Endothelial cell of umbilical vein (primary cell): ENCODE measurements at regions not wholly inside any gene's neighbourhood (a gene's known extent, or its start where the extent isn't known, plus 50 kb on each side); places are given as distances from the start of the nearest gene placed in this dataset.

Experiments used
- BruUV-seq: library from RNA; stranded (reverse); fragments of 400-500 nt; replicated peaks from 2 replicates; lab custom pipeline; 2021; lab: Mats Ljungman, UMichigan
- CTCF ChIA-PET: fragments of 300-600, 350-600 bp; sonication (Branson Sonifier 250); formaldehyde crosslinking; loops from one replicate; lab custom pipeline; 2021; ENCODE audit warnings: antibody characterized with exemption, inconsistent platforms; lab: Charles Lee
- POLR2A ChIA-PET: fragments of 300-600, 350-600 bp; sonication (Branson Sonifier 250); formaldehyde crosslinking; loops from one replicate; lab custom pipeline; 2021; ENCODE audit warnings: antibody characterized with exemption, inconsistent platforms; lab: Charles Lee
- DNase-seq: peaks from one replicate; pipeline ENCODE4 v3.0.0-alpha.2; 2011; ENCODE audit warnings: low read depth, low spot score
- FAIRE-seq: peaks from 2 replicates; lab custom pipeline; 2011; peaks lifted over from hg19 to GRCh38; lab: Jason Lieb, UNC
- H2AFZ ChIP-seq: 2 replicates; pipeline ENCODE4 v1.6.0; 2012; ENCODE audit warnings: low read depth, low read length, control low read depth, inconsistent platforms
- H3K27ac ChIP-seq: 2 replicates; pipeline ENCODE4 v1.5.1; 2011; ENCODE audit warnings: low read depth, mild to moderate bottlenecking, control low read depth, low read length, moderate library complexity; ENCODE audit not compliant: insufficient read depth
- H3K27me3 ChIP-seq, 2 experiments: 2 replicates each; pipeline versions ENCODE4 v1.6.0 to v1.6.1; 2011; ENCODE audit warnings: low read length in 2 of 2, mixed read lengths in 1 of 2; ENCODE audit not compliant: control insufficient read depth in 2 of 2, insufficient read depth in 2 of 2
- H3K36me3 ChIP-seq, 2 experiments: 2 replicates in 1 of 2; 3 replicates in 1 of 2; pipeline ENCODE4 v1.5.1; 2011; ENCODE audit warnings: low read length in 2 of 2, mild to moderate bottlenecking in 1 of 2, moderate library complexity in 1 of 2; ENCODE audit not compliant: control insufficient read depth in 2 of 2, insufficient read depth in 2 of 2; ENCODE audit errors: extremely low read depth in 1 of 2
- H3K4me1 ChIP-seq: 3 replicates; pipeline ENCODE4 v1.5.1; 2011; ENCODE audit warnings: mild to moderate bottlenecking, low read length; ENCODE audit not compliant: control insufficient read depth, insufficient read depth; ENCODE audit errors: extremely low read depth
- H3K4me2 ChIP-seq: 2 replicates; pipeline ENCODE4 v1.6.1; 2011; ENCODE audit warnings: low read length, control low read depth, mixed read lengths; ENCODE audit not compliant: insufficient read depth
- H3K4me3 ChIP-seq, 3 experiments: fragments of 200-600 bp in 1 of 3; sonication (generic), shearing (Covaris generic) in 1 of 3; replicated peaks in 1 of 3; 2 replicates each; pipeline ENCODE4 v1.5.1; 2011 to 2016; ENCODE audit warnings: control low read depth in 3 of 3, low read length in 3 of 3, mild to moderate bottlenecking in 2 of 3, inconsistent platforms in 1 of 3, low read depth in 1 of 3, moderate library complexity in 1 of 3; ENCODE audit not compliant: insufficient read depth in 1 of 3
- H3K79me2 ChIP-seq: 2 replicates; pipeline ENCODE4 v1.6.0; 2012; ENCODE audit warnings: low read length, inconsistent platforms; ENCODE audit not compliant: control insufficient read depth, insufficient read depth
- H3K9ac ChIP-seq: replicated peaks from 2 replicates; pipeline ENCODE3; 2011; ENCODE audit warnings: low read length, control low read depth; ENCODE audit not compliant: insufficient read depth; ENCODE audit errors: extremely low read depth
- H3K9me1 ChIP-seq: replicated peaks from 3 replicates; pipeline ENCODE4 v1.6.0; 2011; ENCODE audit warnings: mild to moderate bottlenecking, low read length; ENCODE audit not compliant: control insufficient read depth, insufficient read depth; ENCODE audit errors: extremely low read depth
- H3K9me3 ChIP-seq: replicated peaks from 2 replicates; pipeline ENCODE4 v1.5.1; 2012; ENCODE audit warnings: low read length, inconsistent platforms; ENCODE audit not compliant: control insufficient read depth, insufficient read depth
- H4K20me1 ChIP-seq: replicated peaks from 2 replicates; pipeline ENCODE3; 2011; ENCODE audit warnings: mild to moderate bottlenecking, low read length; ENCODE audit not compliant: control insufficient read depth, insufficient read depth; ENCODE audit errors: extremely low read depth
- CTCF ChIP-seq, 2 donors: IDR thresholded peaks; 1 replicate in 1 of 2; 2 replicates in 1 of 2; pipeline ENCODE4 v1.5.1; 2011; ENCODE audit warnings: low read length in 2 of 2, mild to moderate bottlenecking in 2 of 2, moderate library complexity in 2 of 2, control low read depth in 1 of 2, inconsistent platforms in 1 of 2, low read depth in 1 of 2; ENCODE audit not compliant: insufficient read depth in 1 of 2; ENCODE audit errors: extremely low read depth in 1 of 2
- EZH2 ChIP-seq: IDR thresholded peaks from 2 replicates; pipeline ENCODE4 v1.6.1; 2012; ENCODE audit warnings: borderline replicate concordance, low read depth, mild to moderate bottlenecking, moderate library complexity, low read length, inconsistent platforms; ENCODE audit not compliant: severe bottlenecking
- FOS ChIP-seq: IDR thresholded peaks from 2 replicates; pipeline ENCODE4 v1.6.1; 2011; ENCODE audit warnings: mild to moderate bottlenecking, low read length, moderate library complexity, borderline replicate concordance; ENCODE audit not compliant: insufficient read depth
- GATA2 ChIP-seq: IDR thresholded peaks from 2 replicates; pipeline ENCODE4 v1.7.0; 2011; ENCODE audit warnings: low read depth, mild to moderate bottlenecking, moderate library complexity, mixed read lengths, low read length; ENCODE audit not compliant: insufficient read length, insufficient read depth
- JUN ChIP-seq: IDR thresholded peaks from 2 replicates; pipeline ENCODE4 v1.6.1; 2011; ENCODE audit warnings: borderline replicate concordance, low read depth; ENCODE audit not compliant: insufficient read length, insufficient read depth
- MYC ChIP-seq: IDR thresholded peaks from one replicate; pipeline ENCODE4 v1.6.1; 2011; ENCODE audit warnings: mild to moderate bottlenecking, low read depth, low read length
- POLR2A ChIP-seq: IDR thresholded peaks from 2 replicates; pipeline ENCODE4 v1.6.1; 2012; ENCODE audit warnings: low read depth, mild to moderate bottlenecking, control low read depth, low read length
- POLR2AphosphoS5 ChIP-seq: IDR thresholded peaks from 2 replicates; pipeline ENCODE4 v1.6.1; 2012; ENCODE audit warnings: low read depth, mild to moderate bottlenecking, control low read depth, low read length, moderate library complexity; ENCODE audit not compliant: insufficient read depth
- dilution Hi-C: fragments of 300-500 bp; cut with MboI; formaldehyde crosslinking; loops from one replicate; pipeline ENCODE4 v1.15.0; 2019; ENCODE audit warnings: low sequenced_read_pairs; ENCODE audit not compliant: extremely low pct_ligation_motif_present
- intact Hi-C: fragments of 100-400 bp; cut with micrococcal nuclease; formaldehyde crosslinking; loops from one replicate; pipeline ENCODE4 v1.10.0; 2022
- TF ChIP-seq, protein P1 (sequence below): IDR thresholded peaks from 2 replicates; pipeline ENCODE4 v1.6.1; 2011; ENCODE audit not compliant: insufficient read depth, insufficient read length

DNA sequence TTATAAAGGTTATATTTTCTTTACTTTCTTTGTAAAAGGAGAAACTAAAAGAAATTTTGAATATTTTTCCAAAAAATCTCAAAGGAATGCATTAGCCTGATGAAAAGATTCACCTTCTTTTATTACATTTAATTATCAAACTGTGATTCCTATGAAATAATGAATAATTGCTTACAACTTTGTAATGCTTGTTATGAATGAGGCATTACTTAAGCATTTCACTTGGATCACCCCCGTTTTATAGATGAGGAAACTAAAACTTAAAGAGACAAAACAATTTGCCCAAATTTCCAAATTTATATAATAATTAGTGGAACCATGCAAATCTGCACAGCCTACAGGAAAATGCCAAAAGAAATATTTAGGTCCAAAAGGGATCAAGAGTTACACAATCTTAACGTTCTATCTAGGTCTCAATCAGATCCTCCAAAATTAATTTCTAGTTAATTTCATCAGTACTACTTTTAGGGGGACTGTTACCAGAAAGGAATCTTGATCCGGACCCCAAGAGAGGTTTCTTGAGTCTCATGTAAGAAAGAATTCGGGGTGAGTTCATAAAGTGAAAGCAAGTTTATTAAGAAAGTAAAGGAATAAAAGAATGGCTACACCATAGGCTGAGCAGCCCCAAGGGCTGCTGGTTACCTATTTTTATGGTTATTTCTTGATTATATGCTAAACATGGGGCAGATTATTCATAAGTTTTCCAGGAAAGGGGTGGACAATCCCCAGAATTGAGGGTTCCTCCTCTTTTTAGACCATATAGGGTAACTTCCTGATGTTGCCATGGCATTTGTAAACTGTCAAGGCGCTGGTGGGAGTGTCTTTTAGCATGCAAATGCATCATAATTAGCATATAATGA, 288.0 kb downstream of the ADGB start:
- Histone ChIP-seq H3K4me3 (no peak overlapping the region), H3K27ac (no peak overlapping the region), H3K27me3 (no peaks in the 10 kb centered on the region), H3K79me2 (no peaks in the 10 kb centered on the region), H2AFZ (no peak overlapping the region), H3K4me1 (peaks cover under 1% of the 10 kb centered on the region), H3K9ac (no peak overlapping the region), H4K20me1 (no peaks in the 10 kb centered on the region), H3K9me1 (no peaks in the 10 kb centered on the region), H3K9me3 (no peaks in the 10 kb centered on the region), H3K36me3 (no peaks in the 10 kb centered on the region), H3K4me2 (no peak overlapping the region)
- dilution Hi-C loops: no loop called here
- TF ChIP-seq POLR2A (no peak), MYC (no peak), CTCF (IDR thresholded peaks at IDR 0.05; ENCODE audit: extremely low read depth in 1 of 2, insufficient read depth in 1 of 2, low read depth in 1 of 2, low read length in 2 of 2) (no peak), POLR2AphosphoS5 (no peak), JUN (no peak), GATA2 (no peak), FOS (no peak), EZH2 (no peak)
- TF ChIP-seq, protein P1, sequence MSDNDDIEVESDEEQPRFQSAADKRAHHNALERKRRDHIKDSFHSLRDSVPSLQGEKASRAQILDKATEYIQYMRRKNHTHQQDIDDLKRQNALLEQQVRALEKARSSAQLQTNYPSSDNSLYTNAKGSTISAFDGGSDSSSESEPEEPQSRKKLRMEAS: no peak
- BruUV-seq: no TSS peak
- ChIA-PET POLR2A (no interaction called here), CTCF (no interaction called here)
- intact Hi-C loops: no loop called here
- no peak for FAIRE-seq
- no peak for DNase-seq
